NCI-H2227 (cell line): ENCODE measurements at regions not wholly inside any gene's neighbourhood (a gene's known extent, or its start where the extent isn't known, plus 50 kb on each side); places are given as distances from the start of the nearest gene placed in this dataset.
"Not testable (repeated sequence)": the region's sequence is repeated elsewhere in the genome, so short reads cannot be mapped to it uniquely, and the experiment has no call there.

Experiments used
- DNase-seq: peaks from one replicate; lab custom pipeline; 2025; ENCODE audit not compliant: unreplicated experiment; lab: John Stamatoyannopoulos, UW

- not testable (repeated sequence) for DNase-seq
Observed at GRCh38 chr10:129213996-129214395, 253.0 kb upstream of the MGMT start.

- DNase-seq, result no peak
Observed at GRCh38 chr10:129219364-129219763, 247.7 kb upstream of the MGMT start.

GRCh38 chr10:129222436-129222835, 244.6 kb upstream of the MGMT start:
- no peak for DNase-seq

- no peak for DNase-seq
Observed at GRCh38 chr10:129223363-129223762, 243.7 kb upstream of the MGMT start.

- DNase-seq, result no peak
Observed at GRCh38 chr10:129224065-129224464, 243.0 kb upstream of the MGMT start.

- DNase-seq, result no peak
Observed at GRCh38 chr10:129231821-129232220, 235.2 kb upstream of the MGMT start.

- DNase-seq, result no peak
Observed at GRCh38 chr10:129233351-129234148, 233.5 kb upstream of the MGMT start.

GRCh38 chr10:129236274-129236691, 230.8 kb upstream of the MGMT start:
- DNase-seq, result no peak

- no peak for DNase-seq
Observed at GRCh38 chr10:129241461-129241860, 225.6 kb upstream of the MGMT start.

- no peak for DNase-seq
Observed at GRCh38 chr10:129244298-129244697, 222.7 kb upstream of the MGMT start.

- no peak for DNase-seq
Observed at GRCh38 chr10:129244757-129245156, 222.3 kb upstream of the MGMT start.

- DNase-seq, result no peak
Observed at GRCh38 chr10:129253161-129253864, 213.7 kb upstream of the MGMT start.

- DNase-seq, result no peak
Observed at GRCh38 chr10:129253865-129254179, 213.2 kb upstream of the MGMT start.

- DNase-seq, result no peak
Observed at GRCh38 chr10:129258283-129258923, 208.6 kb upstream of the MGMT start.

- DNase-seq, result no peak
Observed at GRCh38 chr10:129259128-129259815, 207.8 kb upstream of the MGMT start.

GRCh38 chr10:129272176-129272575, 194.9 kb upstream of the MGMT start:
- no peak for DNase-seq

GRCh38 chr10:129272866-129273650, 194.0 kb upstream of the MGMT start:
- DNase-seq, result no peak

GRCh38 chr10:129273860-129274259, 193.2 kb upstream of the MGMT start:
- no peak for DNase-seq

- DNase-seq, result no peak
Observed at GRCh38 chr10:129274748-129275474, 192.1 kb upstream of the MGMT start.

- no peak for DNase-seq
Observed at GRCh38 chr10:129275886-129276285, 191.2 kb upstream of the MGMT start.
